ES-I3 (cell line): ENCODE measurements at regions not wholly inside any gene's neighbourhood (a gene's known extent, or its start where the extent isn't known, plus 50 kb on each side); places are given as distances from the start of the nearest gene placed in this dataset.

Experiments
- H3K36me3 ChIP-seq: 2 replicates; pipeline ENCODE4 v1.6.1; 2013; ENCODE audit warnings: mild to moderate bottlenecking, low read length, control low read depth, moderate library complexity; ENCODE audit not compliant: insufficient read depth
- H3K4me1 ChIP-seq: 2 replicates; pipeline ENCODE4 v1.6.1; 2013; ENCODE audit warnings: mild to moderate bottlenecking, control low read depth, low read length; ENCODE audit not compliant: insufficient read depth
- H3K9ac ChIP-seq: 2 replicates; pipeline ENCODE4 v1.6.1; 2013; ENCODE audit warnings: low read depth, mild to moderate bottlenecking, low read length, moderate library complexity
- H3K9me3 ChIP-seq: 2 replicates; pipeline ENCODE4 v1.6.1; 2013; ENCODE audit warnings: mild to moderate bottlenecking, low read length, moderate library complexity; ENCODE audit not compliant: control insufficient read depth, insufficient read depth

- H3K9me3 ChIP-seq, result no peaks in the 10 kb centered on the region
- H3K4me1 ChIP-seq, result no peaks in the 10 kb centered on the region; the same call in 1 of the 2 replicates
- H3K9ac ChIP-seq, result no peak overlapping the region
- no peaks in the 10 kb centered on the region for H3K36me3 ChIP-seq
These were observed 91.6 kb upstream of the PTCH1 start for GRCh38 chr9:95608341-95608740.

GRCh38 chr9:95607507-95607906 is 90.7 kb upstream of the PTCH1 start:
- H3K9me3 ChIP-seq, result no peaks in the 10 kb centered on the region
- no peaks in the 10 kb centered on the region for H3K36me3 ChIP-seq
- H3K4me1 ChIP-seq, result no peaks in the 10 kb centered on the region; the same call in 1 of the 2 replicates
- H3K9ac ChIP-seq, result no peak overlapping the region

DNA sequence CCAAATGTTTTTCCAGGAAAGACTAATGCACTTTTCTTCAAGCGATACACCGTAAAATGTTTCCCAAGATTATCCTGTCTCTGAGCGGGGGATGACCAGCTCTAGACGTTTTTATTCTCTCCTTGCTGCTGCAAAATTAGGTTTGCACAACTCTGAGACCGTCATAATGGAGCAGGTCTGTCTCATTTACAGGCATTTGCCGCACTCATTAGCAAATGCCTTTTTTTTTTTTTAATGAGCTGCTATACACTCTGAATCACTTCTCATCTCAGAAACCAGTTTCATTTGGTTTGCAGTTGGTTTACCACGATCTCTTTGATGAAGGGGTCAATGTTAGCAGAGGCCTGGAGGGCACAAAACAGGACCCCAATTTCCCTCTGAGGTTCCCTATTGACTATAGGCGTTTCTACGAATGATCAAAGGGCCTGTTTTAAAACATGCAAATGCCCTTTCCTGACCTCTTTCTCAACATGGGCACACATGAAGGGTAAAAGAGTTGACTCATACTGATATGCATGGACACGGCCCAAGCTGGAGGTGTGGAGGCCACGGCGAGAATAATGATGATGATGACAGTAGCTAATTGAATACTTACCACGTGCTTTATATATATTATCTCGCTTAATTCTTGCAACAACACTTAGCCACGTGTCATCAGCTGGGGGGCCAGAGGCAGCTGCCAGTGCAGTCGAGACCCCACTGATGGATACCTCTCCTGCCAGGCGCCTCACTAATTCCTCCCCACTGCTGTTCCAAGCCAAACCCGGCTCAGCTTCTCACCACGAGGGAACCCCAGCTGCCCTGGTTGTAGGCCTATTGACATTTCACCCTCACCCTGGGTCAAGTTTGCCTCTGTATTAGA is 89.9 kb upstream of the PTCH1 start:
- no peaks in the 10 kb centered on the region for H3K36me3 ChIP-seq
- H3K9me3 ChIP-seq, result no peaks in the 10 kb centered on the region
- H3K4me1 ChIP-seq, result no peaks in the 10 kb centered on the region; the same call in 1 of the 2 replicates
- H3K9ac ChIP-seq, result no peak overlapping the region

GRCh38 chr9:95605816-95606488 is 89.2 kb upstream of the PTCH1 start:
- Histone ChIP-seq H3K9ac (no peak overlapping the region), H3K36me3 (no peaks in the 10 kb centered on the region), H3K9me3 (no peaks in the 10 kb centered on the region), H3K4me1 (no peaks in the 10 kb centered on the region; the same call in 1 of the 2 replicates)

DNA sequence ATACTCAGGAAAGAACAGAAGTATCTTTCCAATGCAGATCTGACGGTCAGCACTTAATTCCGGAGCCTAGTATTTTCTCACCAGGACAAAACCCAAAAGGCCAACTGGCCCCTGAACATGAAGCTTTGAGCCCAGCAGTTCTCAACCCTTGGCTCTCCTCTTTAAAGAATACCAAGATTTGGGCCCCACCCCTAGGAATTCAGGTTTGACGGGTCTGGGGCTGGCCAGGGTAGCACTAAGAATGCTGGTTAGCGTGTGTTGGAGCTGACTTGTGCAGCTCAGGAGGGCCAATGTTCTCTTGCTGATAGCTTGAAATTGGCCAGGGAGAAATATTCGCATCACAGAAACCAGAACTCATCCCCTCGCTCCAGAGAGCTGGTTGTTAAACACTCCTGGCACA is 88.3 kb upstream of the PTCH1 start:
- no peaks in the 10 kb centered on the region; the same call in 1 of the 2 replicates for H3K4me1 ChIP-seq
- no peaks in the 10 kb centered on the region for H3K9me3 ChIP-seq
- H3K36me3 ChIP-seq, result no peaks in the 10 kb centered on the region
- no peak overlapping the region for H3K9ac ChIP-seq

GRCh38 chr9:95598236-95598635 is 81.5 kb upstream of the PTCH1 start:
- no peak overlapping the region for H3K9ac ChIP-seq
- H3K4me1 ChIP-seq, result no peaks in the 10 kb centered on the region
- no peaks in the 10 kb centered on the region for H3K9me3 ChIP-seq
- H3K36me3 ChIP-seq, result no peaks in the 10 kb centered on the region

DNA sequence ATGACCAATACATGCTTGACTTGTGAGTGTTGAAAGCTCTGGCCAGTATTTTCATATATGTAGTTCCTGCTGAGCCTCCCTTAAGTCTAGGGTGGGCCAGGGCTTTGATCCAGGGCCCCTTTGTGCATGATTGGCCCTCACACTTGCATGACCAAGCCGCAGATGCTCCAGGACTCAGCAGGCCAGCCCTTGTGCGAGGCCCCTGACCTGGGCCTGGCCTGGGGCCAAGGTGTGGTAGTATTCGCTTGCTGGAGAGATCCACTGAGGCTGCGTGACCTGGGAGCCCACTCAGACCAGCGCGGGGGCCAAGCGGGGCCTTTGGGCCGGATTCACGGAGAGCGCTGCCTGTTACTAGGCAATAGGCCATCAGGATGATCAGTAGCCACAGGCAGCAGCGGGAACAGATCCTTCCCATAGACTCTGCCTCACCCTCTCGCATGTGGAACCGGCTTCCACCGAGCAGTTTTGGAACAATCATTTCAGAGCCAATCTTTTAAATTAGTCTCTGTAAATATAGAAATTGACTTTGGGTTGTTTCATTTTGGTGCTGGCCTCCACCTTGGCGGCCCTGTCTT is 79.0 kb upstream of the PTCH1 start:
- Histone ChIP-seq H3K9me3 (no peaks in the 10 kb centered on the region), H3K36me3 (no peaks in the 10 kb centered on the region), H3K9ac (no peak overlapping the region), H3K4me1 (no peaks in the 10 kb centered on the region)

GRCh38 chr9:95592931-95593330 is 76.2 kb upstream of the PTCH1 start:
- Histone ChIP-seq H3K36me3 (no peaks in the 10 kb centered on the region), H3K9ac (no peak overlapping the region), H3K9me3 (no peaks in the 10 kb centered on the region), H3K4me1 (no peaks in the 10 kb centered on the region)

DNA sequence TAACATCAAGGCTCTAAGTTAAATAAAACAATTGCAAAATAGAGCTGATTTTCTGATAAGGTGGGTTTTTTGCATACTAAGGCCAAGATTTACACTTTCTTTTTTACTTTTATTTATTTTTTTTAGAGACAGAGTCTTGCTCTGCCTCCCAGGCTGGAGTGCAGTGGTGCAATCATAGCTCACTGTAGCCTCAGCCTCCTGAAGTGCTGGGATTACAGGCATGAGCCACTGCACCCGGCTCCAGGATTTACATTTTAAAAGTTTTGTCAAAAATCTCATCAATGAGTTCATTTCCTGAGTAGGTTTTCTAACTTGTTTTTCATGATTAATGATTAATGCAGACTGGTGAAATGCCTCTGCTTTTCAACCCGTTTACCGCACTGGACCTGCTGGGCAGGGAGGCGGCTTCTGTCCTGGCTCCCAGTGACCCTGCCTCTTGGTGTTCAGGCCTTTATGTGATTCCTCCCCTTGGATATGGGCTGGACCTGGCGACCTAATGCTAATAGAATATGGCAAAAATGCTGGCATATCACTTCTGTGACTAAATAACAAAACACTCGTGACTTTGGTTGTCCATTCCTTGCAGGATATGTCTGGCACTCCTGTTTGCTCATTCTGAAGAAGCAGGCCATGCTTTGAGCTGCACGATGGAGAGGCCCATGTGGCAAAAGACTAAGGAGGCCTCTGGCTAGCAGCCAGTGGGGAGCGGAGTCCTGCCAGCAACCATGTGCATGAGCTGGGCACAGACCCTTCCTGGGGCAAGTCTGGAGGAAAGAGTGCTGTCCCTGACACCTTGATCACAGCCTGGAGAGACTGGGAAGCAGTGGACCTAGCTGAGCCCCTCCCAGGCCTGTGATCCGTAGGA is 72.2 kb upstream of the PTCH1 start:
- H3K4me1 ChIP-seq, result no peaks in the 10 kb centered on the region
- H3K9ac ChIP-seq, result no peak overlapping the region
- H3K36me3 ChIP-seq, result no peaks in the 10 kb centered on the region
- no peaks in the 10 kb centered on the region for H3K9me3 ChIP-seq

DNA sequence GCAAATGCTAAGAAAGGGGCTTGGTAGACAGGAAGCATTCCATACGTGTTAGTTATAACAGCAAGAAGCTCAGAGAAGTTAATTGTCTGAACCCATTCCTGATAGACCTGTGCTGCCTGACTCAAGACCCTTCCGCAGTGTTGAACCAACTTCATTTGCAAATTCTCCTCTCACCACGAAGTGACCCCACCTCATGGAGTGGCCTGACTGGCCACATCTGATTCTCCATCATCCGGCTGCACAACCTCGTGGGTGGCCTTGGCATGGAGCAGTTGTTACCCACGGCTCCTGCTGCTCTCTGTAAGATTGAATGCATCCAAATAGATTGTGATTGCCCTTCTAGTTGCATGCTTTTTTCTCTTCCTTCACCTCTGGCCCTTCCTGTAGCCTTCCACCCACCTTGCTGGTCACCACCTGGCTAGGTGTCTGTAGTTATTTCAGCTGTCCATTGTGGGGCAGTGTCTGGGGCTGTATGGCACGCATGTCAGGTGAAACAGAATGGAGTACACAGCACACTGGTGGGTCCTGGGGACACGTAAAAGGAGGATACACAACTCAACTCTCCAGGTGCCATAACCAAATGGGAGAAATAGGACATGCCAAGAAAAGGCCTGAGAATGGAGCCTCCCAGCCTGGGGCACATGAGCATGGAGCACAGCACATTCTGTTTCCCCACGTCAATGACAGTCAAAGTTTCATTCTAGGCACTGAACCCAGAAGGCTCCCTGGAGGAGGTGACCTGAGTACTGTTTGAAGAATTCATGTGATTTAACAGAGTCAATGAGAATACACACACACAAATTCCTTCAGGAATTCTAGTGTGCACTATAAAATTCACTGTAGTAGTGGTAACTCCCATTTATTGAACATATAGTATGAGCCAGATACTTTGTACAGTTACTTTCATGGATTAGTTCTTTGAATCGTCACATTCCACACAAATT is 70.5 kb upstream of the PTCH1 start:
- H3K9ac ChIP-seq, result no peak overlapping the region
- H3K4me1 ChIP-seq, result 0 out of 2 replicates have a peak, but pooled peaks cover 2% of the 10 kb centered on the region
- no peaks in the 10 kb centered on the region for H3K9me3 ChIP-seq
- no peaks in the 10 kb centered on the region for H3K36me3 ChIP-seq

GRCh38 chr9:95586326-95586725 is 69.6 kb upstream of the PTCH1 start:
- Histone ChIP-seq H3K4me1 (peaks cover 9% of the 10 kb centered on the region), H3K9me3 (no peaks in the 10 kb centered on the region), H3K9ac (no peak overlapping the region), H3K36me3 (no peaks in the 10 kb centered on the region)

GRCh38 chr9:95585824-95586223 is 69.1 kb upstream of the PTCH1 start:
- Histone ChIP-seq H3K9me3 (no peaks in the 10 kb centered on the region), H3K4me1 (peaks cover 11% of the 10 kb centered on the region), H3K36me3 (no peaks in the 10 kb centered on the region), H3K9ac (no peak overlapping the region)

DNA sequence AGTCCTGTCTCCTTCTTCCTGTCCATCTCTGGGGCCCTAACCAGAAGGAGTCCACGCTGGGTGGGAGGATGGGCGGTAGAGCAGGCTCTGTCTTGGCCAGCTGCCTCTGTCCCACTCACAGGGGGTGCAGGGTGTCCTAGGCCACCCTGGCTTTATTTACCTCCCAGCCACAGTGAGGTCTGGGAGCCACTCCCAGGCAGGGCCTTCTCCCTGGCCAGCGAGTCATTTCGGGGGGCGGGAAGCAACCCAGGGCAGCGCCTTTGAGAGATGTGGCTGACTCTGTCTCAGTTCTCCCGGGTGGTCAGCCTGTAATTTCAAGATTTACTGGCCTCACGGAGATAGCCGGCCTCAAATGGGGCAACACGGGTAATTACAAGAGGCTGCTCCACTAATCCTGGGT is 67.4 kb upstream of the PTCH1 start:
- no peaks in the 10 kb centered on the region for H3K9me3 ChIP-seq
- peaks cover 11% of the 10 kb centered on the region for H3K4me1 ChIP-seq
- H3K36me3 ChIP-seq, result no peaks in the 10 kb centered on the region
- H3K9ac ChIP-seq, result no peak overlapping the region
